IPS DF 4.7 (cell line): ENCODE measurements at regions not wholly inside any gene's neighbourhood (a gene's known extent, or its start where the extent isn't known, plus 50 kb on each side); places are given as distances from the start of the nearest gene placed in this dataset.

Source experiments
- DNase-seq: peaks from one replicate; pipeline ENCODE4 v3.0.0-alpha.2; 2013; ENCODE audit warnings: low spot score; ENCODE audit errors: extremely low read depth

- DNase-seq = no peak
Observed at GRCh38 chr12:126163984-126164383, 1098.7 kb downstream of the AACS start.

- DNase-seq = no peak
Observed at GRCh38 chr12:126171937-126172559, 1106.8 kb downstream of the AACS start.

DNA sequence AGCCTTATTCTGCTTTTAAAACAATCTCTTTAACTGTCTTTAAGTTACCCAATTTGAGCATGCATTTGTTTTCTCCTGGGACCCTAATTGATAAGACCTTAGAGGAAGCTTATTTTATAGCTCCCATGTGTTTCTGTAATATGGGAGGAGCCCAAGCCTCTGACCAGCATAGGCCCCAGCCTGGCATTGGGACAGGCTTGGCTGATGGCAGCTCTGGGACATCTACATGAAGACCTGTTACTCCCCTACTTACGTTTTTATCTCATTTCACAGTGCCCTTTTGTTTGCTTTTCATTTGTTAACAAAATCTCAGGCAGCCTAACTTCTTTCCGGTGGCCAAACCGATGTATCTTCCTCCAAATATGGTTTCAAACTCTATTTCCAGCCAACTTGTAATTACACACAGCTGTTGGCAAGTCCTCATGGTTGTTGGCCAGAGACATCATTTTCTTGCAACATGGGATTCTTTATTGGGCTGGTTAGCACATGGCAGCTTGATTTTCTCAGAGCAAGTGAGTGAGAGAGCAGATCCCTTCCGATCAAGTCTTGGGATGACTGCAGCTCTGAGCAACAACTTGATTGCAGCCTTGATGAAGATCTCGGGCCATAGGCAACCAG is 1117.5 kb downstream of the AACS start:
- no peak for DNase-seq

DNA sequence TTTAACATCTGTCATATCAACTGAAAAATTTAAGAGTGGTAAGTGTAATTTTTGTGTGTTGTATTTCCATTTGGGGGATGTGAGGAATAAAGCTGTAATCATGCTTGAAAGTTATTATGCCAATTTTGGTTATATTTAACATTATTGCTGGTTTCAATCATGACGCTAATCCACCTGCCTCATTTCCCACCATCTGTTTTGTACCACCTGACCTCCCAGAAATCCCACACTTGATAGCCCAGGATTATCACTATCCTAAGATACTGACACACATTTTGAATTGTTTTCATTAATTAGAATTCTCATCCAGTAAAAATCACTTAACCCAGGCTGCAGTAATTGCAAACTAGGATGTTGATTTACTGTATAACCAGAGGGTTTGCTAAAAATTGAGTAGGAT is 1119.8 kb downstream of the AACS start:
- DNase-seq = no peak

DNA sequence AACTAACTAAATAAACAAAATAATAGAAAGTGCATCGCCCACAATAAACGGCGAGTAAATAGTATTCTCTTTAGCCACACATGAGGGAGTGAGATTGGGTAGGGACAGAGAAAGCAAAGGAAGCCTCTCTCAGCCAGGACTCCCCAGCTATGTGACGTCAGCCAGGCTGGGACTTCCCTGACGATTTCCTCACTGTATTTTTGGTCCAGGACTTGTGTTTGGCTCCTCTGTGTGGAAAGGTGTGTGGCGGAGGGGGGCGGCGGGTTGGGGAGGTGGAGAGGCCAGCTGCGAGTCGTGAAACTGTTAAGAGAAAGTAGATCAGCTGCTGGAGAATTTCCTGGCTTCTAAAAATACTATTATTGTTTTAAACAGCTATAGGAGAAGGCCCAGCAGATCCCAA is 1124.6 kb downstream of the AACS start:
- DNase-seq = no peak

DNA sequence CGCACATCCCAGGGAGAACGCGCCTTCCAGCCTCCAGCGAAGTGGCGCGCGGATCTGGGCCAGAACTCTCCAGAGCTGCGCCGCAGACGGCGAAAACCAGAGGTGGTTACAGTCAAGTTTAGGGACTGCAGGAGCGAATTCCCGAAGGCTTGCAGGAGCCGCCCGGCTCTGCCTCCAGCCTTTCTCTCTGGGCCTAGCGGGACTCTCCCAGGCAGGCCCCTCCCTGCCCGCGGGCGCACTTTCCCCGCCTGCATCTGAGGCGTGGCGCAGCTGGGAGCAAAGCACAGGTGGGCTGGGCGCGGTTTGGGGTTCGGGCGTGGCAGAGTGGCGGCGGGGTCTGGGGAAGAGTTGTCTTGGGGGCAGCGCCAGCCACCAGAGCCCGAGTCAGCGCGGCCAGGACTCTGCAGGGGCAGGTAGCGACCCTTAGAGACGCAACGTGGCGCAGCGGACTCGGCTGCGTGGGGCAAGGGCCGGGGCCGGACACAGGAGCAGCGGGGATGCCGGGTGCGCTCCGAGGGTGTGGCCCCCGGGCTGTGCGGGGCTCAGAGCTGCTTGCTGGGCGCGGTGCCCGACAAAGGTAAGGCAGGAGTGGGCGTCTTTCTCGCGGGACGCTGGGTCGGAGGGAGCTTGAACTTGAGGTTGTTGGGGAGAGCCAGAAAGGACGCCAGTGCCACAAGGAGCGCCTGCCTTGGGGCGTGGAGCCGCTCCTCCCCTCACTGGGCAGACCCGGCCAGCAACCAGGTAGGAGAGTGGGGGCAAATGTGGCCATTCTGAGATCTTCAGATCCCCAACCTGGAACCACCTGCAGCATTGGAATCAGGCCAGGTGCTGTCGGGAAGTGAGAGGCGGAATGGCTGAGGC is 1126.0 kb downstream of the AACS start:
- no peak for DNase-seq

DNA sequence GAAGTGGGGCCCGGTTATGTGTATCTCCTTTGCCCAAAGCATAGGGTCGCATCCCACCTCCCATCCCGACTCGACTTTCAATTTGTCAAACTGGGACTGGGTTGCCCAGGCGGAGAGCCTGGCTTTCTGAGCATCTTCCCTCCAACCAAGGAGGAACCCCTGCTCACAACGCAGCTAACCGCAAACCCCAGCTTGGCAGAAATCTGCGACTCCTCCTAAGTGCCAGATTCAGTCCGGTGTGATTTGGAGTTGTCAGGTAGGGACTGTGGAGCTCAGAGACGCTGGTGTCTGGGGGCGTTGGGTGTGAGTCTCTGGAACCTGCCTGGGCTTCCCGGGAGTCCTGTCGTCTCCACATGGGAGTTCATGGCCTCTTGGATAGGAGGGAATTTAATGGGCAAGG is 1126.7 kb downstream of the AACS start:
- no peak for DNase-seq

DNA sequence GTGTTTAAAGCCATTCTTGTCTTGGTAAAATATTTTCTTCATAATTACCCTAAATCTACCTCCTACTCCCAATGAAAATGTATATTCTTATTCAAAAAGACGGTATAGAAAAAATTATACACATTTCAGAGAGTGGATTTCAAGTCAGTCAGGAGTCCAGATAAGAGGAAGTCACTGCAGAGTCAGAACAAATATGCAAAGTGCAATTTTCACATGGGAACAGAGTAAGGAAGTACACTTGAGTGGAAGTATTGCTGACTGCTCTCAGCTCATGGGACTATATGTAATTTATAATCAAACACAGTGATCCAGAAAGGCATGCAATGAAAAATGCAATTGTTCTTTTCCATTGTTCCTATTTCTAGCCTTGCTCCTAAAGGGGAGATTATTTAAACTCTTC is 1128.0 kb downstream of the AACS start:
- no peak for DNase-seq

GRCh38 chr12:126196263-126196662 is 1131.0 kb downstream of the AACS start:
- DNase-seq = no peak

DNA sequence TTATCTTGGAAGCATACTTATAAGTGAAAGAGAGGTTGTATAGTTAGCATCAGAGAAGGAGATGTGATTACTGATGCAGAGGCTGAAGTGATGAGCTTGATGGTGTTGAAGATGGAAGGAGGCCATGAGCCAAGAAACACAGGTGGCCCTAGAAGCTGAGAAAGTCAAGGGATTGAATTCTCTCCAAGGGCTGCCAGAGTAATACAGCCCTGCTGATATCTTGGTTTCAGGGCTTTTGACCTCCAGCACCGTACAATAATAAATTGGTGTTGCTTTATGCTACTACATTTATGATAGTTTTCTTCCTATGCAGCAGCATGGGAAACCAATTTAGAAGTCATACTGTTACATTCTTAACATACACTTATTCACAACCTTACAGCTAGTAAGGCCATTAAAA is 1133.3 kb downstream of the AACS start:
- DNase-seq = no peak

DNA sequence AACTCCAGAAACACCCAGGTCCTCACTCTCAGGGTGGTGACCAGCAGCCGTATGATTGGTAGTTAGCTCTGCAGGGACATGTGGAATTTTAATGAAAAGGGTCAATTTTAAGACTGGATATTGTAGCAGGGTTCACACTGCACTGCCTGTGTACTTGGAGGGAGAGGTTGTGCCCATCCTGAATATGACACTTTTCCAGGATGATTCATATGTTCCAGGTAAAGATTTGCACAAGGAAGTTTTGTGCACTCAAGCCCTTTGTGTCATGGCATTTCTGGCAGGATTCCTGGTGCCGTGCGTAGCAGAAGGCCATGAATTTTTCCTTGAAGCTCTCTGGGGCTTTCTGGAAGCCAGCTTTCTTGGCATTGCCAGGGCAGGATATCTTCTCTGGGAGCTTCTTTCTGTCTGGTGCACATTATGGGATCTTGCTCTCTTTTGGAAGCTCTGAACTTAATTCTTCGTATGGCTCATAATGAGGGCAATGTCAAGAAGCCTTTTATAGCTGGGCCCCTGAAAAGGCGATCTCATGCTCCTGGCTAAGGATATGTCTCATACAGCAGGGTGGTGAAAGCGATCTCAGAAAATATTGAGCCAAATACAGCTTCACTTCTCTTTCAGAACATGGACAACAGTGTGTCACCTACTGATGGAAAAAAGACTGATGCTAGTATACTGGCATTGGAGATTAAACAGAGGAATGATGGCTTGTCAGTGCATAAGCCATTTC is 1133.9 kb downstream of the AACS start:
- DNase-seq = no peak

DNA sequence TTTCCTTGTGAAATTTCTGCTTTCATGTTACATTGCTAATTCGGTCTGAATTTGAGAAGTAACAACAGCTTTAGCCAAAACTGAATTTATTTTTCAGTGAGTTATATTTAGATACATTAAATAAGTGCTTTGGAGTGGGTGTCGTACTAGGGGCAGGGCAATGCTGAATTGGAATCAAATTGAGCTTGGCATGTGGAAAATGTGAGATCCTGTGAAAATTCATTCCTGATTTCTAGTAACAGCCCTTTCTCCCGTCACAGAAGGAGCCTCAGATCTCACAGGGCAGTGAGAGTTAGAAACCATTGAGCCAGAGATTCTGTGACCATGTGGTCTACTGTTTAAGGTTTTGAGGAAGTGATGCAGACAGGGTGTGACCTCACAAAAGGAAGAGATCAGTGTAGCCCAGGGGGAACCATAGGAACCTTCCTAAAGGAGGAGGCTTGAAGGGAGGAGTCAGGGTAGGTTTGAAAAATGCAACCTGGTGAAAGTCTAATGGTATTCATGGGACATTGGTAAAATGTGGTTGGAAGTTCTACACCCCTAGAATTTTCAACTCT is 1136.8 kb downstream of the AACS start:
- no peak for DNase-seq

- DNase-seq = no peak
Observed at GRCh38 chr12:126204326-126204725, 1139.1 kb downstream of the AACS start.

DNA sequence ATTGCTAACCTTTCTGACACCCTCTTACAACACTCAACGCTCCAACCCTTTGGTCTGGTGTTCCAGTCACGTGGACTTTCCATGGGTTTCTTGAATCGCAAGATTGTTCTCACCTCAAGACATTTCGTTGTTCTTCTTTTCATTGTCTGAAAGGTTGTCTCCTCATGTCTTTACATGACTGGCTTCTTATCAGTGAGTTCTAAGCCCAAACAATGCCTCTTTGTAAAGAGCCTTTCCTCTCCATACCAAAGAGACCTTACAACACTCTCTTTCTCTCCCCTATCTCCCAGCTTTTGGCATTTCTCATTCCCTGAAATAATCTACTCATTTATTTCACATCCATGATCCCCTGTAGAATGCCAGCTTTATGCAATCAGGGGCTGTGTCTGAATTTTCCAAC is 1144.8 kb downstream of the AACS start:
- DNase-seq = no peak

- DNase-seq = no peak
Observed at GRCh38 chr12:126210448-126210847, 1145.2 kb downstream of the AACS start.

- no peak for DNase-seq
Observed at GRCh38 chr12:126212824-126213223, 1147.6 kb downstream of the AACS start.

DNA sequence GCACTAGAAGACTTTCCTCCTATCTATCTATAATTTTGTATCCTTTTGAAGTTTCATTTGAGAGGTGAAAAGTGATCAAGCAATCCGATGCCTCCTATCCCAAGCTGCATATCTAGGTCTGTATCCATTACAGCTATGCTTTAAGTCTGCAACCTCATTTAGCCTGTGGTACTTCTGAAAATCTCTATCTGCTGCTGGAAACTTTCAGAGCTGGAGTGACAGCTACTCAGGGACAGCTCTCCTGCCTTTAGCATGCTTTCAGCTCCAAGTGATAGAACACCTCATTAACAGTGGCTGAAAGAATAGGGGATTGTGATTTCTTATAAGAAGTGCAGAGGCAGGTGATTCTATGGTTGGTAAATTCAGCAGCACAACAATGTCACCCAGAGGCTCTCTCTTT is 1153.5 kb downstream of the AACS start:
- no peak for DNase-seq

DNA sequence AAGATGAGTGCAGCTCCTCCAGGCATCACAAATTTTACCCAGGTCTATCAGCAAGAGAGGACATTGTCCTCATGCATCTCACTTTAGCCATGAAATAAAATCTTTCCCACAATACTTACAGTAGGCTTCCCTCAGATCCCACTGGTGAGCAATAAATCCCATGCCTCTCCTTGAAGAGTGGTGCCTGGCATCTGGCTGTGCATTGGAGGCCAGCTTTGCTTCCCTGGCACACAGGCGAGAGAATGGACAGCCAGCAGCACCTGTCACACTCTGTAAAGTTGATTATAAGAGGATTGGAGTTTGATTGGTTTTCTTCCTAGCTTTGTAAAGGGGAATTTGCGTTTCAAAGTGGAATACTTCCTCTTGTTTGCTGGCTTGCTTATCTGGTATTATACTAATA is 1153.9 kb downstream of the AACS start:
- DNase-seq = no peak

- no peak for DNase-seq
Observed at GRCh38 chr12:126219654-126220279, 1154.5 kb downstream of the AACS start.

DNA sequence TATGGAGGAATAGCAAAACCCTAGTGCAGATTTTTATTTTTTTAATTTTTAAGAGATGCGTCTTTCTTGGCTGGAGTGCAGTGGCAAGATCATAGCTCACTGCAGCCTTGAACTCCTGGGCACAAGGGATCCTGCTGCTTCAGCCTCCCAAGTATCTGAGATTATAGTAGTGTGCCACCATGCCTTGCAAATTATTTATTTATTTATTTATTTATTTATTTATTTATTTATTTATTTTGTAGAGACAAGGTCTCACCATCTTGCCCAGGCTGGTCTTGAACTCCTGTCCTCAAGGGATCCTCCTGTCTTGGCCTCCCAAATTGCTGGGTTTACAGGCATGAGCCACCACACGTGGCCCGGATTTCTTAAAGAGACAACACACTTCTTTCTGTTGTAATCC is 1158.8 kb downstream of the AACS start:
- no peak for DNase-seq

DNA sequence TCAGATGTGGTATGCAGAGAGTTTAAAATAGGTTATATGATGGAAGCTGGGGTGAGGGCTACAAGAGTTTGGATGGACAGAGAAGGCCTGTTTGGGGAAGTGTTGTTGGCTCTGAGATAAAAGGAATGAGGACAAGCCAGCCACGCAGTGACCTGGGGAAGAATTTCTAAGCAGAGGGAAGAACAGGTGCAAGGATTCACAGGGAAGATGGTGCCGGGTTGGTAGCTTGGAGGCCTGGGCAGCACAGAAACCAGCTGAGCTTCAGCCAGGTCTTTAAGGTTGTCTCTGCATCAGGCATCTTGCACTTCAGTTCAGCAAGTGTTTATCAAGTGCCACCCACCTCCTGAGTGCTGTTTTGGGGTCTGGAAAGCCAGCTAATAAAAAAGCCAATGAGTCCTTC is 1163.7 kb downstream of the AACS start:
- no peak for DNase-seq
